ENCODE measurements at regions not wholly inside any gene's neighbourhood (a gene's known extent, or its start where the extent isn't known, plus 50 kb on each side); places are given as distances from the start of the nearest gene placed in this dataset.
A peak's percentile ranks its signal among the peaks of the same experiment; 100 is the strongest.

DNA sequence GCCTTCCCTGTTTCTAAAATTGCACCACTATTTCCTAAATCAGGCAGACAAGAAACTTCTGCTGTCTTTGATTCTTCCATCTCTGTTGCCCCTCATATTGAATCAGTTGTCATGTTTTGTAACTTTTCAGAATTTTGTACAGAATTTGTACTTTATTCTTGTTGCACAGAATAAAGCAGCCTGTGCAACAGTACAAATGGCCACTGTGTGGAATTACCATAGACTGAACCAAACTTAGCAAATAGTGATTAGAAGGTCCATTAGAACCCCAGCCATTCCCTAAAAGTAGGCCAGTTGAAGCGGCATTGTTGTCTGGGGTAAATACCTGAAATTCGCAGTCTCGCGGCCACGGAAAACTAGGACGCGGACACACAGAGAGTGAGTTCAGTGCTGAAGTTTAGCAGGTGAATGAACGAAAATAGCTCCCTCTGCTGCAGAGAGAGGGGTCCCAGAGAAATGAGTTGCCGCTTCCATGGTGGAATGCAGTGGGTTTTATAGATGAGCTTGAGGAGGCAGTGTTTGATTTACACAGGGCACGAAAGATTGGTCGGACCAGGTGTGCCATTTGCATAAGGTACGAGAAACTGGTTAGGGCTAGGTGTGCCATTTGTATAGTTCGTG, 71.8 kb downstream of the C4orf33 start:
- no peak for TF ChIP-seq NR2F2 (IDR thresholded peaks at IDR 0.05)
- peak; percentile 10 to 30 for TF ChIP-seq RAD21 (IDR thresholded peaks at IDR 0.05)
- no peak for DNase-seq (ENCODE audit: low spot score)
- H3K27ac ChIP-seq (ENCODE audit: low read depth in 1 of 2, low read length in 2 of 2) = no peak overlapping the region
- H3K4me3 ChIP-seq (ENCODE audit: low read depth in 1 of 3, low read length in 3 of 3) = no peak overlapping the region
- no peaks in the 10 kb centered on the region for H3K4me1 ChIP-seq (ENCODE audit: control insufficient read depth in 4 of 4, insufficient read depth in 4 of 4, low read length in 3 of 4)
- no peaks in the 10 kb centered on the region for H3K36me3 ChIP-seq (ENCODE audit: control insufficient read depth in 4 of 4, insufficient read depth in 3 of 4, low read depth in 1 of 4, low read length in 3 of 4)
- H3K9ac ChIP-seq (ENCODE audit: low read depth in 1 of 2, low read length in 2 of 2) = no peak overlapping the region
- H3K9me3 ChIP-seq (ENCODE audit: control insufficient read depth in 4 of 4, low read length in 3 of 4) = no peaks in the 10 kb centered on the region
- 36% methylated on average over 13 of the region's 13 CpGs for WGBS
- H3K27me3 ChIP-seq (ENCODE audit: control insufficient read depth in 4 of 4, insufficient read depth in 4 of 4, low read length in 3 of 4) = no peaks in the 10 kb centered on the region

DNA sequence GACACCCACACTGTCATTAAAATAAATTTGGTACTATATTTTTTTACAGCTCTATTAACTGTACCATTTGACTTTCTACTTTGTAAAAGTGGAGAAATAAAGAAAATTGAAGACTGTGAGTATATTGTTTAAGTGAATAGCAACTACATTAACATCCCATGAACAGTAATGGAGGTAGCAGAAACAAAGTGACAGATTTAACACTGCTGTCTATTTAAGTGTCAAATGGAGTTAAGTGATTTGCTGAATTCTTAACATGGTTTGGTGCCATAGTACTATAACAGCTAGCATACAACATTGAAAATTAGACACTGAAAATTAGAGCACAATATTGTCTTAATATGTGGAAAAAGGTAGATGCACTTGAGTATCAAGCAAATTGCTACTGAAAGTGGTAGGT, 76.2 kb downstream of the C4orf33 start:
- Histone ChIP-seq H3K4me1 (ENCODE audit: control insufficient read depth in 4 of 4, insufficient read depth in 4 of 4, low read length in 3 of 4) (no peaks in the 10 kb centered on the region), H3K9me3 (ENCODE audit: control insufficient read depth in 4 of 4, low read length in 3 of 4) (no peaks in the 10 kb centered on the region), H3K27ac (ENCODE audit: low read depth in 1 of 2, low read length in 2 of 2) (no peak overlapping the region), H3K9ac (ENCODE audit: low read depth in 1 of 2, low read length in 2 of 2) (no peak overlapping the region), H3K27me3 (ENCODE audit: control insufficient read depth in 4 of 4, insufficient read depth in 4 of 4, low read length in 3 of 4) (no peaks in the 10 kb centered on the region), H3K36me3 (ENCODE audit: control insufficient read depth in 4 of 4, insufficient read depth in 3 of 4, low read depth in 1 of 4, low read length in 3 of 4) (no peaks in the 10 kb centered on the region), H3K4me3 (ENCODE audit: low read depth in 1 of 3, low read length in 3 of 3) (no peak overlapping the region)
- no peak for DNase-seq (ENCODE audit: low spot score)
- TF ChIP-seq SP1 (IDR thresholded peaks at IDR 0.05) (no peak), HNF4A (conservative IDR thresholded peaks at IDR 0.05) (no peak), JUND (IDR thresholded peaks at IDR 0.05) (no peak), GABPA (IDR thresholded peaks at IDR 0.05 in 1 of 2, conservative IDR thresholded peaks at IDR 0.05 in 1 of 2) (no peak), EGR1 (IDR thresholded peaks at IDR 0.05; ENCODE audit: low read depth in 2 of 2) (no peak), FOXA1 (IDR thresholded peaks at IDR 0.05) (no peak), RAD21 (IDR thresholded peaks at IDR 0.05) (no peak), TAF1 (conservative IDR thresholded peaks at IDR 0.05) (no peak), HNF4G (IDR thresholded peaks at IDR 0.05) (no peak), ZBTB33 (IDR thresholded peaks at IDR 0.05) (no peak)
- TF ChIP-seq, protein P1, sequence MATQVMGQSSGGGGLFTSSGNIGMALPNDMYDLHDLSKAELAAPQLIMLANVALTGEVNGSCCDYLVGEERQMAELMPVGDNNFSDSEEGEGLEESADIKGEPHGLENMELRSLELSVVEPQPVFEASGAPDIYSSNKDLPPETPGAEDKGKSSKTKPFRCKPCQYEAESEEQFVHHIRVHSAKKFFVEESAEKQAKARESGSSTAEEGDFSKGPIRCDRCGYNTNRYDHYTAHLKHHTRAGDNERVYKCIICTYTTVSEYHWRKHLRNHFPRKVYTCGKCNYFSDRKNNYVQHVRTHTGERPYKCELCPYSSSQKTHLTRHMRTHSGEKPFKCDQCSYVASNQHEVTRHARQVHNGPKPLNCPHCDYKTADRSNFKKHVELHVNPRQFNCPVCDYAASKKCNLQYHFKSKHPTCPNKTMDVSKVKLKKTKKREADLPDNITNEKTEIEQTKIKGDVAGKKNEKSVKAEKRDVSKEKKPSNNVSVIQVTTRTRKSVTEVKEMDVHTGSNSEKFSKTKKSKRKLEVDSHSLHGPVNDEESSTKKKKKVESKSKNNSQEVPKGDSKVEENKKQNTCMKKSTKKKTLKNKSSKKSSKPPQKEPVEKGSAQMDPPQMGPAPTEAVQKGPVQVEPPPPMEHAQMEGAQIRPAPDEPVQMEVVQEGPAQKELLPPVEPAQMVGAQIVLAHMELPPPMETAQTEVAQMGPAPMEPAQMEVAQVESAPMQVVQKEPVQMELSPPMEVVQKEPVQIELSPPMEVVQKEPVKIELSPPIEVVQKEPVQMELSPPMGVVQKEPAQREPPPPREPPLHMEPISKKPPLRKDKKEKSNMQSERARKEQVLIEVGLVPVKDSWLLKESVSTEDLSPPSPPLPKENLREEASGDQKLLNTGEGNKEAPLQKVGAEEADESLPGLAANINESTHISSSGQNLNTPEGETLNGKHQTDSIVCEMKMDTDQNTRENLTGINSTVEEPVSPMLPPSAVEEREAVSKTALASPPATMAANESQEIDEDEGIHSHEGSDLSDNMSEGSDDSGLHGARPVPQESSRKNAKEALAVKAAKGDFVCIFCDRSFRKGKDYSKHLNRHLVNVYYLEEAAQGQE (IDR thresholded peaks at IDR 0.05) = no peak

DNA sequence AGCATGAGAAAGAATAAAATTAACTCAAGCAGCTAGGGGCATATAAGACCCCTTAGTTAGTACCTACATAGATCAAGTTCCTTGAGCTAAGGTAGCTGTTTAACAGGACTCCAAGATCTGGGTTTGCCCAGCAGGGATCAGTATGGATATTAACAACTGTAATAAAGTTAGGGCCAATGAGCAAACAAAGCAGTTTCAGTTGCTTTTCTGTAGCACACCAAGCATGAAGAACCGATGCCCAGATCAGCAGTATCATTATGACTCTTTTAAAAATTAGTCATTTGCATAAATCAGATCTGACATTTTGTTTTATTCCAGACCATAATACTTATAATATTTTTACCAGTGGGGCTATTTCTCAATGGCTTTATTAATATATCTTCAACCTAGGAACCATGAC, 80.9 kb downstream of the C4orf33 start:
- TF ChIP-seq SP1 (IDR thresholded peaks at IDR 0.05) (no peak), MAX (IDR thresholded peaks at IDR 0.05) (no peak), FOXA2 (IDR thresholded peaks at IDR 0.05) (no peak), RXRA (IDR thresholded peaks at IDR 0.05) (no peak)
- TF ChIP-seq, protein P1 (IDR thresholded peaks at IDR 0.05) = no peak
- Histone ChIP-seq H3K27ac (ENCODE audit: low read depth in 1 of 2, low read length in 2 of 2) (no peak overlapping the region), H3K4me1 (ENCODE audit: control insufficient read depth in 4 of 4, insufficient read depth in 4 of 4, low read length in 3 of 4) (no peaks in the 10 kb centered on the region), H3K9me3 (ENCODE audit: control insufficient read depth in 4 of 4, low read length in 3 of 4) (no peaks in the 10 kb centered on the region), H3K4me3 (ENCODE audit: low read depth in 1 of 3, low read length in 3 of 3) (no peak overlapping the region), H3K36me3 (ENCODE audit: control insufficient read depth in 4 of 4, insufficient read depth in 3 of 4, low read depth in 1 of 4, low read length in 3 of 4) (no peaks in the 10 kb centered on the region), H3K27me3 (ENCODE audit: control insufficient read depth in 4 of 4, insufficient read depth in 4 of 4, low read length in 3 of 4) (no peaks in the 10 kb centered on the region), H3K9ac (ENCODE audit: low read depth in 1 of 2, low read length in 2 of 2) (no peak overlapping the region)
- WGBS = 89% methylated on average over 1 of the region's 1 CpG
- DNase-seq (ENCODE audit: low spot score) = no peak
